RWPE1 (cell line): ENCODE measurements at regions not wholly inside any gene's neighbourhood (a gene's known extent, or its start where the extent isn't known, plus 50 kb on each side); places are given as distances from the start of the nearest gene placed in this dataset.

Experiments
- CTCF ChIA-PET: fragments of 350-600 bp; sonication (Branson Sonifier 250); formaldehyde crosslinking; extraction: SDS; loops from one replicate; lab custom pipeline; 2021; lab: Yijun Ruan, JAX
- POLR2A ChIA-PET: fragments of 400-600 bp; formaldehyde crosslinking; extraction: SDS; loops from one replicate; lab custom pipeline; 2020; ENCODE audit warnings: antibody characterized with exemption; ENCODE audit not compliant: low non-redundant PET; lab: Yijun Ruan, JAX
- DNase-seq: peaks from one replicate; pipeline ENCODE4 v3.0.0; 2012; ENCODE audit warnings: low spot score
- H3K27ac ChIP-seq: fragments of 450-650 bp; 2 replicates; pipeline ENCODE4 v1.5.1; 2017
- CTCF ChIP-seq: fragments of 450-650 bp; conservative IDR thresholded peaks from 2 replicates; pipeline ENCODE4 v1.5.1; 2017; ENCODE audit warnings: low read depth, mild to moderate bottlenecking

GRCh38 chr2:16063955-16064633 is 123.7 kb downstream of the MYCN start:
- no peak for DNase-seq
- ChIA-PET CTCF (no interaction called here), POLR2A (no interaction called here)
- no peak for TF ChIP-seq CTCF
- no peak overlapping the region for H3K27ac ChIP-seq

GRCh38 chr2:16063251-16063850 is 123.0 kb downstream of the MYCN start:
- no peak for DNase-seq
- no peak for TF ChIP-seq CTCF
- ChIA-PET CTCF (no interaction called here), POLR2A (no interaction called here)
- no peak overlapping the region for H3K27ac ChIP-seq

GRCh38 chr2:16062471-16063250 is 122.3 kb downstream of the MYCN start:
- H3K27ac ChIP-seq = no peak overlapping the region
- ChIA-PET POLR2A (no interaction called here), CTCF (no interaction called here)
- TF ChIP-seq CTCF = no peak
- no peak for DNase-seq

- TF ChIP-seq CTCF = no peak
- ChIA-PET POLR2A (no interaction called here), CTCF (no interaction called here)
- DNase-seq = no peak
- H3K27ac ChIP-seq = no peak overlapping the region
These were observed 121.3 kb downstream of the MYCN start for GRCh38 chr2:16061441-16062217.

GRCh38 chr2:16060936-16061338 is 120.6 kb downstream of the MYCN start:
- DNase-seq = no peak
- no peak for TF ChIP-seq CTCF
- ChIA-PET CTCF (no interaction called here), POLR2A (no interaction called here)
- H3K27ac ChIP-seq = no peak overlapping the region
